GM18951 (cell line): ENCODE measurements at regions not wholly inside any gene's neighbourhood (a gene's known extent, or its start where the extent isn't known, plus 50 kb on each side); places are given as distances from the start of the nearest gene placed in this dataset.

Experiments
- POLR2A ChIP-seq: IDR thresholded peaks from 4 replicates; pipeline ENCODE4 v1.6.1; 2011; ENCODE audit warnings: mild to moderate bottlenecking; ENCODE audit not compliant: insufficient read length, insufficient read depth; ENCODE audit errors: extremely low read depth
- in situ Hi-C: fragments of 300-500 bp; cut with MboI; formaldehyde crosslinking; loops from one replicate; pipeline ENCODE4 v1.12.0; 2022; ENCODE audit warnings: low sequenced_read_pairs, mixed read lengths, inconsistent platforms; ENCODE audit not compliant: unreplicated experiment

DNA sequence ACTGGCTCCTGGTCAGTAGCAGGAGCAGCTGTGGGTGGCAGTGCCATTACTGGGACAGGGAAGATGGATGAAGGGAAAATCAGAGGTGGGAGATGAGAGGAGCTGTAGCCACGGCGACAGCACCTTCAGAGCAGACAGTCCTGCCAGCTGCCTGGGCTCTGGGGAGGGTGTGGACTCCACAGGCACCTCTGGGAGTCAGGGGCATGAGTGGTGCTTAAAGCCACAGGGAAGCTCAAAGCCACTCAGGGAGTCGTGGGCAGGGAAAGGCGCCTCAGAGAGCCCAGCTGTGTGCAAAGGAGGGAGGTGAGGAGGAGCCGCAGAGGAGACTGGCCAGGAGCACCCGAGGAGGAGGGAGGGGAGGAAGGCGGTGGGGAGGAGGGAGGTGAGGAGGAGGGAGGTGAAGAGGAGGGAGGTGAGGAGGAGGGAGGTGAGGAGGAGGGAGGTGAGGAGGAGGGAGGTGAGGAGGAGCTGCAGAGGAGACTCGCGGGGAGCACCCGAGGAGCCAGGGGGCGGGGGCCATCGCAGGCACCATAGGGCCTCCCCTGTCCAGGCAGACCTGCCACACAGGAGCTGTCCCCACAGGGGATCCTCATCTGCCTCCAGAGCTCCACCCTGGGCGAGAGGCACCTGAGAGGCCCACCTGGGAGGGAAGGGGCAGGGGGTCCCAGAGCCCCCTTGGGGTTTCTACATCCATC is 977.6 kb downstream of the BRD1 start:
- no peak for TF ChIP-seq POLR2A
- in situ Hi-C loops, result no loop called here

DNA sequence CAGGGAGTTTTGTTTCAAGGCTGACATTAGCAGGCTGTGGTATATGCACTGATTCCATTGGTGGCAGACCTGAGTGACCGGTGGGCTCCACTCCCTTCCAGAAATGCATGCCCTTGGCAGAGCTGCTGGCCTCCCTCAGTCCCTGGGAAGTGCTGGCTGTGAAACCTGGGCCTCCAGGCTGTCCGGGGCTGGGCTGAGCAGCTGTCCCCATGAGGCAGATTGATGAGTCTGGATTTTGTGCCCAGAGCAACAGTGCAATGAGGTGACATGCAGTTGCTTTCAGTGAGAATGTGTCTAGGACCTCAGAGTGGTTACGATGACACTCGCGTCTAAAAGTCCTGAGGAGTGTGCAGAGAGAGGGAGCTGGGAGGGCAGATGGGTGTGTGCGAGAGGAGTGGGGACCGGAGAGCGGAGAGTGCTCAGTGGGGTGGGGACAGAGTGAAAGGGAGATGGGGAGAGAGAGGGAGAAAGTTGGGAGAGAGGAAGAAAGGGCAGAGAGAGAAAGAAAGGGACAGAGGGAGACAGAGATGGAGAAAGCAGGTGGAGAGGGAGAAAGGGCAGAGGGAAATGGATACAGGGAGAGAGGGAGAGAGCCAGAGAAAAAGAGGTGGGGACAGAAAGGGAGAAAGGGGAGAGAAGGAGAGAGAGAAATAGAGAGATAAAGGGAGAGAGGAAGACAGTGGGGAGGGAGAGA is 978.3 kb downstream of the BRD1 start:
- in situ Hi-C loops, result no loop called here
- no peak for TF ChIP-seq POLR2A

DNA sequence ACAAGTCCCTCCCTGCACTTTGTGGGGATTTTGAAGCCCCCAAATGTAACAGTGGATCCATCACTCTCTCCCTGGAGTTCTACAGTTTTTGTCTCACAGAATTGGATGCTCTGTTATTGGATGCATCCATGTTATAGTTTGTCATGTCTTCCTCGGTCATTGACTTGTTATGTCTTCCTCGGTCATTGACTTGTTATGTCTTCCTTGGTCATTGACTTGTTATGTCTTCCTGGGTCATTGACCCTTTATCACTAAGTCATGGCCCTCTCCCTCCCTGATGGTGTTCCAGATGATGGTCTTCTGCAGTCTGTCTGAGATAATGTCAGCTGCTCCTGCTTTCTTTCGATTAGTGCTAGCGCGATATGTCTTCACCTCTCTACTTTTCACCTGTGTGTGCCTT is 981.5 kb downstream of the BRD1 start:
- in situ Hi-C loops, result no loop called here
- no peak for TF ChIP-seq POLR2A

DNA sequence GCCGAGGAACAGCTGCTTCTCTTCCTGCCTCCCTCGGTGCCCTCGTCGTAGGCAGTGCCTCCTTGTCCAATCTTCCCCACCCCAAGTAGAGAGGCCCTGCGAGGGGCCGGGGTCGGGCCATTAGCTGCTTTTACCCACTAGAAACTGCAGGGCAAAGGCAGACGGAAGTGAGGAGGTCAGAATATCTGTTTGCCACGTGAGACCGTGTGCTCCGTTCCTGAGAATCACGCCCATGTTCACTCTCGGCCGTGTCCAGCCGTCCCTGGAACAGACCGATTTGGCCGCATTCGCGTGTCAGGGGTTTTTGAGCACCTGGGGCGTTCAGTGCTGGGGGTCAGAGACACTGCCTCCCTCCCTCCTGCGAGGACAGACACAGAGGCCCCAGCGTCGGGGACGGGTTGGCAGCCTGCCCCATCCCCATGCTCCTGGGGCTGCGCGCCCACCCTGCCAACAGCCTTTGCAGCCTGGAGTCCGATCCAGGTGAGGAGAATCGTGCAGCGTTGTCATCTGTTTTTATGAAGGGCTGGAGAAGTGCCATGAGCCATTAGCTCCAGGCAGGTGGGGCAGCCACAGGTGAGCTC is 982.2 kb downstream of the BRD1 start:
- in situ Hi-C loops, result no loop called here
- TF ChIP-seq POLR2A, result no peak

DNA sequence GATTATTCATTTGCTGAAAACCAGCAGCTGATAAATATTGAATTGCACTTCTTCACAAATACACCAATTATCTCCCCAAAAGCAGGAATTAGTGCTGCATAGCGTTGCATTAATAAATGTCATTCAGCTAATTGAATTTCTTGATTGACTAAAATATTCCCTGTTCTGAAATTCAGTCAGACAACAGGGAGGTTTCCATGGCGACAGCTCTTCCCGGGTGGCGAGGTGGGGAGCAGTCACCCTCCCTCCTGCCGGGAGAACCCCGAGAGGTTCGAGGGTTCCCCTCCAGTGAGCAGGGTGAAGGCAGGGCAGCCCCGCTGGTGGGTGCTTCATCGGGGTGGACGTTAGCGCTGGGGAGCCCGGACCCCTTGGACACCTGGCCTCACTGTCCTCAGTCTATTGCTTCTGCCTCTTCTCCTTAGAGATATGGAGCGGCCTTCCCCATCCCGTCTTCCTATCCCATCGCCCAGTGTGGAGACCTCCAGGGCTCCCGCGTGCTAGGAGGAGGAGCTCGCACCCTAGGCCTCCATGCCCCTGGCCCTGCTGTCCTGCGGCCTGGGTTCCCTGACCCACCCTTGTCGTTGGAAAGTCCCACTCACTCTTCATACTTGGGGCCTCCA is 983.5 kb downstream of the BRD1 start:
- no peak for TF ChIP-seq POLR2A
- in situ Hi-C loops, result no loop called here

DNA sequence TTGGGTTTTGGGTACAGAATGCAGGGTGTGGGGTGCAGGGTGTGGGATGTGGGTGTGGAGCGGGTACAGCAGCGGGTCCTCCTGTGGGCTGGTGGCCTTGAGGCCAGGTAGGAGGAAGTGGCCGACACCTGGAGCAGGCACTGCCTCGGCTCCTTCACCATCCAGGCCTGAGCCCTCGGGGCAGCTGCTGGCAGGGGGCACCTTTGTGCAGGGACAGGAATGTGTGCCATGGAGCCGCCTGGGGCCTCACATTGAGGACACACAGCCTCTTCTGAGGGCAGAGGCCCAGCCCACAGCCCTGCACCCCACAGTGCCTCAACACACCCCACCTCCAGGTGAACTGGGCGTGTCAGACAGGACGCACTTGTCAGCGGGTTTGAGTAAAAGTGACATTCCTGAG is 984.0 kb downstream of the BRD1 start:
- TF ChIP-seq POLR2A, result no peak
- in situ Hi-C loops, result no loop called here

DNA sequence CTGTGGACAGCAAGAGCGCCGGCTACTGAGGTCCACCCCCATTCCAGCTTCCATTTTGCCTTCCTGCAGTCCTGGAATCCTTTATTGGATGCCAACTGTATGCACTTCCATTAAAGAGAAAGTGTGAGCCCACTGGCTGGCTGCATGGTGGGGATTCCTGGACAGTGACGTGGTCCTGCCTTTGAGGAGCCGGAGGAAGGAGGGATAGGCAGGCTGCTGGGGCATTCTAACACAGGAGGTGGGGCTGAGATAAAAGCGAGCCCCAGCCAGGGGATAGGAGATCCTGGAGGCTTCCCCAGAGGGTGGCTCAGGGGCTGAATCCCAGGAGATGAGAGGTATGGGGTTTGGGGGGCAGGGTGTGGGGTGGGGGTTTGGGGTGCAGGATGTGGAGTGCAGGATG is 984.7 kb downstream of the BRD1 start:
- in situ Hi-C loops, result no loop called here
- no peak for TF ChIP-seq POLR2A

DNA sequence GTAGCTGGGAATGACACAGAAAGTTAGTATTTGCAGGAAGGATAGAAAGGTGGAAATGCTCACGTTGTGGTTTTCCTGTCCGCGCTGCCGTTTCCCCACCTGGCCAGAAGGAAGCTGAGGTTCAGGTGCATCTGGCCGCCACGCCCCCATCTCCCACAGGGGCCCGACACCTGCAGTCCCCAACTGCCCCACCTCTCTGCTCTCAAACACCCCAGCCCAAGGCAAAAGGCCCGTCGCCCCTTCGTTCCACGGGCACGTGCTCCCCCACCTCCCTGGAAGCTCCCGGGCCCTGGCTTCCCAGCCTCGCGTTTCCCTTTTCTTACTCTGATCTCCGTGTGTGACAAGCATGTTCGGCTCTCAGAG is 985.1 kb downstream of the BRD1 start:
- TF ChIP-seq POLR2A, result no peak
- in situ Hi-C loops, result no loop called here

DNA sequence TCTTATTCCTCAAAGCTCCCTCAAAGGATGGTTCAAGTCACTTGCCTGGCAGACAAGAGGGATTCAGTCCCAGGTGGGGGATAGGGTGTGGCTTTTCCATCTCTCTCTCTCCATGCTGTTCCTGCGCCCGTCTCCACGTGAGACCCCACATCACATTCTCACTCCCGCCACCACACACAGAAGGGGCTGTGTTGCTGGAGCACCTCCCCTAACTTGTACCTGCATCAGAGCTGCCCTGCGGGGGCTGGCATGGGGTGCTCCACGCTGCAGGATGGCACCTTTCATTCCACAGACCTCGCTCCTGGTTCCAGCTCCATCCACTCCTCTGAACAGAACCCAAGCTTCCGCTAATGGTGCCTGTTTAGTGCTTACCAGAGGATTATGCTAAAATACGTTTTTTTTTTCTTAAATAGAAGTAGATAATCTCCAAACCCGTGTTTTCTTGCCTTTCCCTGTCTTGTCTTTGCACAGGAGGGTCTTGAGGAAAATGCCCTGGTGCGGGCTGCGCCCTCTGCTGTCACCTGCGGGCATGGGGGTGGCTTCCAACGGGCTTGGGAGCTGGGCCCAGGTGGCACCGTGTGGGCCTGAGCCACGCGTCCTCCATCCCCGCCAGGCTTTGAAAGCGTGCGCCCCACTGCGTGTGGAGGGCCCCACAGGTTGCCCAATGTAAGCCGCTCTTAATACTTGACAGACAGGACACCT is 985.6 kb downstream of the BRD1 start:
- TF ChIP-seq POLR2A, result no peak
- in situ Hi-C loops, result no loop called here

DNA sequence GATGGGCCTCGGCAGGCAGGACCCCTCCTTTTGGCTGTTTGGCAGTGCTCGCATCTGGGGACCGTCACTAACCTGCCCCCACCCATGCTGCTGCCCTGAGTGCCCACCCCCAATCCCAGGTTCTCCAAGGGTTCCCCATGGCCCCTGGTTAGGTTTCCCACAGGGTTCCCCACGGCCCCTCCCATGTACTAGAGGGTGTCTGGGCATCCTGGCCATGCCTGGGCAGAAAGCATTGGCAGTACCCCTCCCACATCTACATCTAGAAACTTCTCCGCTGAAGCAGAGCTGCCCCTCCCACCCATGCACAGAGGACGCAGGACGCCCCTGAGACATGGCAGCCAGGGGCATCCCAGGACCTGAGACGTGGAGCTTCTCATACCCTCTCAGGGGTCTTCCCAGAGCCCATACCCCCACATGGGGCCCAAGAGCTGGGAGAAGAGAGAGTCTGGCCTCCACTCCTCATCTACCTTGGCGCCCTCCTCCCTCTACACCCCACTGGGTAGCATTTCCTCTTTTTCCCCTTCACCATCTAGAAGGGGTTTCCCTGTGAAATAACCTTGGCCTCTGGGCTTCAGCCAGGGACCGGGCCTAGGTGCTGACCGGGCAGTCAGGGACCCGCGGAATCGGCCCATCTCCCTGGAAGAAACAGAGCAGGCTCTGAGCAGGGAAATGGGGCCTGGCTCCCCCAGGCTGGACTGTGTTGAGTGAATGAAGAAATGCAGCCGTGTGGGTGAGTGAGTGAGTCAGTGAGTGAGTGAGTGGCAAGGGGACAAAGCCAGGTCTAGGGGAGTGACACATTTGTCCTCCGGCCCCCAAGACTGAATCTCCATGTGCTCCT is 987.3 kb downstream of the BRD1 start:
- in situ Hi-C loops, result no loop called here
- TF ChIP-seq POLR2A, result no peak

DNA sequence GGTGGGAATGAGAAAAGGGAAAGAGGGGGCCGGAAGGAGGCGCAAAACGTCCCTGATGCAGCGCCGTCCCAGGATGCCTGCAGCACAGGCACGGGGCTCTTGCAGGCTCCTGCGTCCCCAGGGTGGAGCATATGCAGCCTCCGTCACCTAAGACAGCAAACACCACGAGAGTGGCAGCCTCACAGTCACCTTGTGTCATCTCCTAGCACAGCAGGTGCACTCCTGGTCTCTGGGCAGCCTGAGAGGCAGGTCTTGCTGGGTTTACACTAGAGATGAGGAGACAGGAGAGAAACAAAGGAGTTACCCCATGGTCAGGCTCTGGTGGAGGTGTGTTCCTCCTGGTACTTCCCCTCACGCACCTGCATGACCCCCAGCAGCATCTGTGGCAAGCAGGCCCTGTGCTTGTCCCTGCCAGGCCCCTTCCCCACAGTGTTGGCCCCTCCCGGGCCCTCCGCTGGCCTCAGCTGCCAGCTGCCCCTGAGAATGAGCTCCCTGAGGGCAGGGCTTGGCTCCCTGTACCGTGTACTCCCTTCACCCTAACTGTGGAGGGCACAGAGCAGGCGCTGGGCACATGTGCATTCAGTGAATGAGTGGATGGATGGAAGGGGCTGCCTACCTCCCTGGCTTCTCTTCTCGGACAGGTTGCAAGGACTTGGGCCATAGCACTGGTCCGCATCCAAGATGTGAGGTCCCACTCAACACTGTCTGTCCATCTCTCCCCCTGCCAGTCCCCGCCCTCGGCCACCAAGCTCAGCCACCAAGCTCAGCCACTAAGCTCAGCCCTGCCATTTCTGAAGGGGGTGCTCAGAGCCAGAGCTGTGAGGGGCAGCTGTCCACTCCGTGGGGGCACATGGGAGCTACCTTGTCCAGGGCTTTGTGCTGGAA is 988.6 kb downstream of the BRD1 start:
- no peak for TF ChIP-seq POLR2A

DNA sequence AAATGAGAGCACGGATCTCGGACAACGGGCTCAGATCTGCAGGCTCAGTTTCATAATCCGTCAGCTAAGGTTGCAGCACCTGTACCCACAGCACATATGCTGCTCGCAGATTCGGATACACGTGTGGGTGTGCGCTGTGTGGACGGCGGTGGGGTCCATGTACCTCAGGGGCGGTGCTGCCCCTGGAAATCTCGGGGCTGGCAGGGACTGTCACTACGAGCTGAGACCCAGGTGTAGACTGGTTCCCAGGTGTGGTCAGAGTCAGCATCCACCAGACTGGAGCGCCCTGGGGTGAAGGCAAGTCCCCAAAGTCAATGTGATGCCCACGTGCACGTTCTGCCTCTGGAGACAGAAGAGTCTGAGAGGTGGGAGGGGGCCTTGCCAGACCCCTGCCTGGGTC is 989.3 kb downstream of the BRD1 start:
- in situ Hi-C loops, result no loop called here
- TF ChIP-seq POLR2A, result no peak

More for the DNA sequence above, 988.6 kb downstream of the BRD1 start:
- in situ Hi-C loops, result no loop called here

DNA sequence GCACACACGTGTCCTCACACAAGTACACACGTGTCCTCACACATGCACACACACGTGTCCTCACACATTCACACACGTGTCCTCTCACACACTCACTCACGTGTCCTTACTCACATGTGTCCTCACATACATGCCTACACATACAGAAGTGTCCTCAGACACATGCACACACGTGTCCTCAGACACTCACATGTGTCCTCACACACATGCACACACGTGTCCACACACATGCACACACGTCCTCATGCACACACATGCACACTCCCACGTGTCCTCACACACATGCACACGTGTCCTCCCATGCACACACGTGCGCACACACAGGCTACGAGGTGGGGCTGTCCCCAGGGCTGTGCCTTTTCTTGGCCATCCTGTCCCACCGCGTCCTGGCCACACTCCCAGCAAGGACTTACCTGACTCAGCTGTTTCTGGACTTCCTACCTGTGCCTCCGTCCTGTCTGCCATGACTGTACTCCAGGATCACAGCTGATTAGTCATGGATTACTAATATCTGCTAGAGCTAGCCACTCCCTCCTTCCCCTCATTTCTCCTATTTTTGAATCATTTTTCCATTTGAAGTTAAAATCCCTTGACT is 990.2 kb downstream of the BRD1 start:
- in situ Hi-C loops, result no loop called here
- no peak for TF ChIP-seq POLR2A
